Upper lobe of left lung (tissue), 4 donors: ENCODE measurements at regions not wholly inside any gene's neighbourhood (a gene's known extent, or its start where the extent isn't known, plus 50 kb on each side); places are given as distances from the start of the nearest gene placed in this dataset.

Source experiments
- CTCF ChIP-seq, 6 experiments: fragments of 450-650 bp in 4 of 6; fragments of 200-600 bp in 2 of 6; sonication (generic) in 2 of 6; IDR thresholded peaks; one replicate each; pipeline ENCODE4 v1.5.1; 2016 to 2019; ENCODE audit warnings: antibody characterized with exemption in 6 of 6
- POLR2A ChIP-seq, 4 donors: fragments of 450-650 bp; IDR thresholded peaks; one replicate each; pipeline ENCODE4 v1.5.1; 2016 to 2017; ENCODE audit warnings: antibody characterized with exemption in 4 of 4, mild to moderate bottlenecking in 2 of 4

GRCh38 chr17:14672830-14673229, 371.9 kb downstream of the HS3ST3B1 start:
- TF ChIP-seq POLR2A (IDR thresholded peaks at IDR 0.05) (no peak), CTCF (IDR thresholded peaks at IDR 0.05) (no peak)
